Aorta (tissue), 5 donors: ENCODE measurements at regions not wholly inside any gene's neighbourhood (a gene's known extent, or its start where the extent isn't known, plus 50 kb on each side); places are given as distances from the start of the nearest gene placed in this dataset.

Source experiments
- ATAC-seq: fragments of 200-7000 bp; cut with Tn5 transposase; one replicate; pipeline ENCODE4 v1.9.1; 2022; ENCODE audit warnings: moderate library complexity; ENCODE audit not compliant: low FRiP score
- DNase-seq, 2 donors: peaks; one replicate each; pipeline ENCODE4 v3.0.0-alpha.2; 2020
- H3K27ac ChIP-seq, 2 donors: one replicate each; pipeline ENCODE4 v1.5.1; 2013; ENCODE audit warnings: low read length in 2 of 2, mild to moderate bottlenecking in 2 of 2, moderate library complexity in 2 of 2, control low read depth in 1 of 2, inconsistent platforms in 1 of 2, low read depth in 1 of 2
- H3K27me3 ChIP-seq, 2 donors: one replicate each; pipeline ENCODE4 v1.6.1; 2013; ENCODE audit warnings: control low read depth in 1 of 2, low read length in 1 of 2, mild to moderate bottlenecking in 1 of 2, moderate library complexity in 1 of 2; ENCODE audit not compliant: insufficient read depth in 2 of 2, control insufficient read depth in 1 of 2
- H3K36me3 ChIP-seq, 2 donors: one replicate each; pipeline ENCODE4 v1.6.1; 2013; ENCODE audit warnings: control low read depth in 1 of 2, low read length in 1 of 2, mild to moderate bottlenecking in 1 of 2; ENCODE audit not compliant: insufficient read depth in 2 of 2, control insufficient read depth in 1 of 2
- H3K4me1 ChIP-seq, 2 donors: one replicate each; pipeline ENCODE4 v1.6.1; 2013; ENCODE audit warnings: low read length in 2 of 2, control low read depth in 1 of 2, mild to moderate bottlenecking in 1 of 2, moderate library complexity in 1 of 2; ENCODE audit not compliant: insufficient read depth in 2 of 2, control insufficient read depth in 1 of 2
- H3K4me3 ChIP-seq, 2 donors: one replicate each; pipeline ENCODE4 v1.5.1; 2013; ENCODE audit warnings: low read length in 2 of 2, control low read depth in 1 of 2, mild to moderate bottlenecking in 1 of 2
- H3K9me3 ChIP-seq: one replicate; pipeline ENCODE4 v1.6.1; 2013; ENCODE audit warnings: mild to moderate bottlenecking, low read length; ENCODE audit not compliant: control insufficient read depth
- WGBS, 2 donors: extraction: QIAGEN DNeasy Blood & Tissue Kit; methylation state at CpG; one replicate each; pipeline ENCODE4 v1.1.7; 2013; 5-methylcytosine and 5-hydroxymethylcytosine counted together
- intact Hi-C, 2 donors: fragments of 100-400 bp; cut with DNase I; formaldehyde crosslinking; loops; one replicate each; pipeline versions ENCODE4 v1.14.2 to v1.15.0; 2022
- donor health status: healthy with polysubstance abuse.
- donor health status: Bipolar disorder and iron deficiency.
- donor health status: DM: no; HTN: no; CAD: no.
- donor health status: DM: no; HTN: no; CAD: no.
- donor health status: DM: yes; HTN: yes; CAD: no.

- intact Hi-C loops: no loop called here
- DNase-seq (no peak), ATAC-seq (no peak)
- H3K27me3 ChIP-seq: peaks cover 0 to 2% of the 10 kb centered on the region in 2 donors
- peaks cover 2% of the 10 kb centered on the region for H3K9me3 ChIP-seq
- no peak overlapping the region for H3K27ac ChIP-seq
- H3K4me3 ChIP-seq: no peak overlapping the region
- H3K36me3 ChIP-seq: no peaks in the 10 kb centered on the region
- H3K4me1 ChIP-seq: no peaks in the 10 kb centered on the region
- 49 to 67% methylated on average over 14 of the region's 14 CpGs for WGBS, 2 donors
Measured at GRCh38 chr14:97413966-97414717, 617.0 kb downstream of the VRK1 start.

- peaks cover 0 to 2% of the 10 kb centered on the region in 2 donors for H3K27me3 ChIP-seq
- DNase-seq: no peak
- no peaks in the 10 kb centered on the region for H3K4me1 ChIP-seq
- no peak overlapping the region for H3K27ac ChIP-seq
- H3K36me3 ChIP-seq: no peaks in the 10 kb centered on the region
- intact Hi-C loops: no loop called here
- peaks cover 2% of the 10 kb centered on the region for H3K9me3 ChIP-seq
- 55 to 56% methylated on average over 11 of the region's 11 CpGs for WGBS, 2 donors
- no peak overlapping the region for H3K4me3 ChIP-seq
- no peak for ATAC-seq
Measured at GRCh38 chr14:97414718-97415098, 617.5 kb downstream of the VRK1 start.

- WGBS, 2 donors: 12 to 20% methylated on average over 7 of the region's 7 CpGs
- ATAC-seq (no peak), DNase-seq (no peak)
- intact Hi-C loops: no loop called here
- peaks cover 2% of the 10 kb centered on the region for H3K9me3 ChIP-seq
- H3K4me1 ChIP-seq: no peaks in the 10 kb centered on the region
- no peaks in the 10 kb centered on the region for H3K36me3 ChIP-seq
- no peak overlapping the region for H3K27ac ChIP-seq
- H3K4me3 ChIP-seq: no peak overlapping the region
- H3K27me3 ChIP-seq: peaks cover 0 to 2% of the 10 kb centered on the region in 2 donors
Measured at GRCh38 chr14:97415907-97416306, 618.7 kb downstream of the VRK1 start.

GRCh38 chr14:97416550-97416949, 619.4 kb downstream of the VRK1 start:
- Histone ChIP-seq H3K36me3 (no peaks in the 10 kb centered on the region), H3K27me3 (peaks cover 0 to 2% of the 10 kb centered on the region in 2 donors), H3K27ac (no peak overlapping the region), H3K4me1 (no peaks in the 10 kb centered on the region), H3K9me3 (peaks cover 2% of the 10 kb centered on the region), H3K4me3 (no peak overlapping the region)
- no peak for DNase-seq
- ATAC-seq: no peak
- intact Hi-C loops: no loop called here
- WGBS, 2 donors: 81 to 84% methylated on average over 5 of the region's 5 CpGs

- intact Hi-C loops: no loop called here
- no peaks in the 10 kb centered on the region for H3K36me3 ChIP-seq
- no peak overlapping the region for H3K27ac ChIP-seq
- no peak for ATAC-seq
- 86 to 90% methylated on average over 3 of the region's 3 CpGs for WGBS, 2 donors
- H3K4me3 ChIP-seq: no peak overlapping the region
- H3K27me3 ChIP-seq: peaks cover 0 to 2% of the 10 kb centered on the region in 2 donors
- H3K9me3 ChIP-seq: peaks cover 2% of the 10 kb centered on the region
- DNase-seq: no peak
- no peaks in the 10 kb centered on the region for H3K4me1 ChIP-seq
Measured at GRCh38 chr14:97417331-97417730, 620.1 kb downstream of the VRK1 start.

GRCh38 chr14:97420211-97420610, 623.0 kb downstream of the VRK1 start:
- intact Hi-C loops: no loop called here
- ATAC-seq (no peak), DNase-seq (no peak)
- Histone ChIP-seq H3K27me3 (peaks cover 0 to 2% of the 10 kb centered on the region in 2 donors), H3K27ac (no peak overlapping the region), H3K4me3 (no peak overlapping the region), H3K9me3 (peaks cover 2% of the 10 kb centered on the region), H3K36me3 (no peaks in the 10 kb centered on the region), H3K4me1 (no peaks in the 10 kb centered on the region)
- WGBS, 2 donors: 59 to 63% methylated on average over 6 of the region's 6 CpGs

- Histone ChIP-seq H3K4me3 (no peak overlapping the region), H3K27me3 (no peaks in the 10 kb centered on the region), H3K9me3 (no peaks in the 10 kb centered on the region), H3K27ac (no peak overlapping the region), H3K36me3 (no peaks in the 10 kb centered on the region), H3K4me1 (no peaks in the 10 kb centered on the region)
- DNase-seq (no peak), ATAC-seq (no peak)
- 44 to 50% methylated on average over 6 of the region's 6 CpGs for WGBS, 2 donors
- intact Hi-C loops: no loop called here
Measured at GRCh38 chr14:97426776-97427175, 629.6 kb downstream of the VRK1 start.

GRCh38 chr14:97428808-97429440, 631.7 kb downstream of the VRK1 start:
- ATAC-seq: no peak
- no peaks in the 10 kb centered on the region for H3K27me3 ChIP-seq
- H3K27ac ChIP-seq: no peak overlapping the region
- WGBS, 2 donors: 76 to 83% methylated on average over 2 of the region's 2 CpGs
- intact Hi-C loops: no loop called here
- no peaks in the 10 kb centered on the region for H3K4me1 ChIP-seq
- no peaks in the 10 kb centered on the region for H3K9me3 ChIP-seq
- no peak for DNase-seq
- no peak overlapping the region for H3K4me3 ChIP-seq
- no peaks in the 10 kb centered on the region for H3K36me3 ChIP-seq

GRCh38 chr14:97432586-97432985, 635.4 kb downstream of the VRK1 start:
- Histone ChIP-seq H3K9me3 (no peaks in the 10 kb centered on the region), H3K4me1 (no peaks in the 10 kb centered on the region), H3K27me3 (no peaks in the 10 kb centered on the region), H3K36me3 (no peaks in the 10 kb centered on the region), H3K27ac (no peak overlapping the region), H3K4me3 (no peak overlapping the region)
- 63 to 65% methylated on average over 6 of the region's 6 CpGs for WGBS, 2 donors
- ATAC-seq: no peak
- no peak for DNase-seq
- intact Hi-C loops: no loop called here
